Mammary epithelial cell (primary cell): ENCODE measurements at regions not wholly inside any gene's neighbourhood (a gene's known extent, or its start where the extent isn't known, plus 50 kb on each side); places are given as distances from the start of the nearest gene placed in this dataset.

Source experiments
- CTCF ChIP-seq, 2 donors: IDR thresholded peaks in 1 of 2; conservative IDR thresholded peaks in 1 of 2; 2 replicates each; pipeline ENCODE4 v1.5.1; 2011 to 2012; ENCODE audit warnings: inconsistent platforms in 2 of 2, low read length in 2 of 2, mild to moderate bottlenecking in 2 of 2, control low read depth in 1 of 2, low read depth in 1 of 2; ENCODE audit not compliant: insufficient read depth in 1 of 2; ENCODE audit errors: extremely low read depth in 1 of 2
- EZH2 ChIP-seq: IDR thresholded peaks from 2 replicates; pipeline ENCODE4 v1.6.1; 2012; ENCODE audit warnings: low read length, inconsistent platforms, borderline replicate concordance

- TF ChIP-seq CTCF (conservative IDR thresholded peaks at IDR 0.05 in 1 of 2, IDR thresholded peaks at IDR 0.05 in 1 of 2; ENCODE audit: extremely low read depth in 1 of 2, insufficient read depth in 1 of 2, low read depth in 1 of 2, low read length in 2 of 2) (no peak), EZH2 (no peak)
These were observed 82.8 kb upstream of the FAM171A1 start for GRCh38 chr10:15453926-15454325.
